Erythroblast (primary cell): ENCODE measurements at regions not wholly inside any gene's neighbourhood (a gene's known extent, or its start where the extent isn't known, plus 50 kb on each side); places are given as distances from the start of the nearest gene placed in this dataset.
"Not testable (repeated sequence)": the region's sequence is repeated elsewhere in the genome, so short reads cannot be mapped to it uniquely, and the experiment has no call there.

Experiments
- DNase-seq, 2 experiments: peaks; one replicate each; lab custom pipeline; 2025; lab: John Stamatoyannopoulos, UW
- GATA1 ChIP-seq: IDR thresholded peaks from 2 replicates; pipeline ENCODE4 v1.6.1; 2011; ENCODE audit warnings: low read depth, mild to moderate bottlenecking, control low read depth, low read length, moderate library complexity
- POLR2A ChIP-seq: IDR thresholded peaks from 2 replicates; pipeline ENCODE4 v1.6.1; 2011; ENCODE audit warnings: mild to moderate bottlenecking, low read length

GRCh38 chr5:155799308-155799707, 527.7 kb upstream of the SGCD start:
- DNase-seq = no peak
- TF ChIP-seq GATA1 = no peak
- no peak for TF ChIP-seq POLR2A

GRCh38 chr5:155807884-155808576, 518.9 kb upstream of the SGCD start:
- DNase-seq = no peak
- no peak for TF ChIP-seq POLR2A
- no peak for TF ChIP-seq GATA1

GRCh38 chr5:155815248-155815647, 511.7 kb upstream of the SGCD start:
- TF ChIP-seq POLR2A (no peak), GATA1 (no peak)
- no peak for DNase-seq

GRCh38 chr5:155822177-155822576, 504.8 kb upstream of the SGCD start:
- TF ChIP-seq POLR2A = no peak
- no peak for TF ChIP-seq GATA1
- no peak for DNase-seq

GRCh38 chr5:155826611-155827507, 500.1 kb upstream of the SGCD start:
- no peak for DNase-seq
- TF ChIP-seq GATA1 = no peak
- no peak for TF ChIP-seq POLR2A

- DNase-seq = not testable (repeated sequence)
These were observed 499.5 kb upstream of the SGCD start for GRCh38 chr5:155827508-155827815.

GRCh38 chr5:155827949-155828348, 499.0 kb upstream of the SGCD start:
- TF ChIP-seq GATA1 = no peak
- DNase-seq = no peak

- TF ChIP-seq GATA1 = no peak
- no peak for TF ChIP-seq POLR2A
- no peak for DNase-seq
These were observed 495.5 kb upstream of the SGCD start for GRCh38 chr5:155831491-155831890.

GRCh38 chr5:155833287-155833686, 493.7 kb upstream of the SGCD start:
- TF ChIP-seq GATA1 = no peak
- no peak for TF ChIP-seq POLR2A

GRCh38 chr5:155834271-155834975, 492.5 kb upstream of the SGCD start:
- DNase-seq = no peak
- TF ChIP-seq GATA1 = no peak
- TF ChIP-seq POLR2A = no peak

More at GRCh38 chr5:155833287-155833686, 493.7 kb upstream of the SGCD start:
- peak in 1 of 2 experiments; percentile 2 for DNase-seq

- TF ChIP-seq POLR2A (no peak), GATA1 (no peak)
- no peak for DNase-seq
These were observed 490.7 kb upstream of the SGCD start for GRCh38 chr5:155836089-155836803.

GRCh38 chr5:155838394-155838793, 488.6 kb upstream of the SGCD start:
- no peak for TF ChIP-seq POLR2A
- TF ChIP-seq GATA1 = no peak
- no peak for DNase-seq

- TF ChIP-seq GATA1 = no peak
- TF ChIP-seq POLR2A = no peak
- DNase-seq = no peak
These were observed 487.5 kb upstream of the SGCD start for GRCh38 chr5:155839251-155840037.
